Skeletal muscle satellite cell (primary cell): ENCODE measurements at regions not wholly inside any gene's neighbourhood (a gene's known extent, or its start where the extent isn't known, plus 50 kb on each side); places are given as distances from the start of the nearest gene placed in this dataset.
"Not testable (repeated sequence)": the region's sequence is repeated elsewhere in the genome, so short reads cannot be mapped to it uniquely, and the experiment has no call there.

Experiments
- H3K27me3 ChIP-seq: 2 replicates; pipeline ENCODE4 v1.7.0; 2013; ENCODE audit warnings: low read length; ENCODE audit not compliant: control insufficient read depth, insufficient read depth
- H3K36me3 ChIP-seq: 2 replicates; pipeline ENCODE4 v1.7.0; 2013; ENCODE audit warnings: mild to moderate bottlenecking, control low read depth, low read length; ENCODE audit not compliant: insufficient read depth
- H3K4me1 ChIP-seq: 2 replicates; pipeline ENCODE4 v1.7.0; 2013; ENCODE audit warnings: low read length; ENCODE audit not compliant: control insufficient read depth, insufficient read depth
- H3K4me2 ChIP-seq: 2 replicates; pipeline ENCODE4 v1.7.0; 2013; ENCODE audit warnings: mild to moderate bottlenecking, low read length
- H3K4me3 ChIP-seq: 2 replicates; pipeline ENCODE4 v1.7.0; 2013; ENCODE audit warnings: low read length
- H3K9ac ChIP-seq: 2 replicates; pipeline ENCODE4 v1.7.0; 2013; ENCODE audit warnings: mild to moderate bottlenecking, low read depth, low read length, moderate library complexity
- H3K9me3 ChIP-seq: replicated peaks from 2 replicates; pipeline ENCODE4 v1.7.0; 2013; ENCODE audit warnings: mild to moderate bottlenecking, control low read depth, low read length

- H3K4me3 ChIP-seq = no peak overlapping the region
- H3K36me3 ChIP-seq = no peaks in the 10 kb centered on the region
- no peak overlapping the region for H3K4me2 ChIP-seq
Observed at GRCh38 chr9:74133921-74134320, 363.2 kb upstream of the RORB start.

GRCh38 chr9:74138182-74138581 lies 359.0 kb upstream of the RORB start:
- H3K27me3 ChIP-seq = no peaks in the 10 kb centered on the region
- no peaks in the 10 kb centered on the region for H3K4me1 ChIP-seq
- no peaks in the 10 kb centered on the region for H3K9me3 ChIP-seq
- no peak overlapping the region for H3K4me3 ChIP-seq
- no peak overlapping the region for H3K4me2 ChIP-seq
- no peak overlapping the region for H3K9ac ChIP-seq
- H3K36me3 ChIP-seq = no peaks in the 10 kb centered on the region

More at GRCh38 chr9:74133921-74134320, 363.2 kb upstream of the RORB start:
- Histone ChIP-seq H3K27me3 (no peaks in the 10 kb centered on the region), H3K4me1 (no peaks in the 10 kb centered on the region), H3K9me3 (no peaks in the 10 kb centered on the region), H3K9ac (no peak overlapping the region)

- Histone ChIP-seq H3K9ac (no peak overlapping the region), H3K4me1 (no peaks in the 10 kb centered on the region), H3K9me3 (no peaks in the 10 kb centered on the region), H3K36me3 (no peaks in the 10 kb centered on the region), H3K4me2 (no peak overlapping the region), H3K27me3 (no peaks in the 10 kb centered on the region), H3K4me3 (no peak overlapping the region)
Observed at GRCh38 chr9:74140141-74140540, 357.0 kb upstream of the RORB start.

GRCh38 chr9:74147906-74148305 lies 349.2 kb upstream of the RORB start:
- H3K4me2 ChIP-seq = no peak overlapping the region
- no peaks in the 10 kb centered on the region for H3K36me3 ChIP-seq
- H3K4me1 ChIP-seq = no peaks in the 10 kb centered on the region
- no peaks in the 10 kb centered on the region for H3K27me3 ChIP-seq
- no peaks in the 10 kb centered on the region for H3K9me3 ChIP-seq
- no peak overlapping the region for H3K4me3 ChIP-seq
- no peak overlapping the region for H3K9ac ChIP-seq

GRCh38 chr9:74172874-74173273 lies 324.3 kb upstream of the RORB start:
- Histone ChIP-seq H3K9me3 (no peaks in the 10 kb centered on the region), H3K9ac (no peak overlapping the region), H3K4me2 (no peak overlapping the region), H3K4me3 (no peak overlapping the region), H3K4me1 (no peaks in the 10 kb centered on the region), H3K27me3 (no peaks in the 10 kb centered on the region), H3K36me3 (no peaks in the 10 kb centered on the region)

GRCh38 chr9:74173284-74173683 lies 323.9 kb upstream of the RORB start:
- Histone ChIP-seq H3K4me3 (no peak overlapping the region), H3K9me3 (no peaks in the 10 kb centered on the region), H3K36me3 (no peaks in the 10 kb centered on the region), H3K27me3 (no peaks in the 10 kb centered on the region), H3K9ac (no peak overlapping the region), H3K4me2 (no peak overlapping the region), H3K4me1 (no peaks in the 10 kb centered on the region)

- not testable (repeated sequence) for H3K4me2 ChIP-seq, H3K9me3 ChIP-seq, H3K4me1 ChIP-seq, H3K4me3 ChIP-seq, H3K27me3 ChIP-seq, H3K9ac ChIP-seq, H3K36me3 ChIP-seq
Observed at GRCh38 chr9:74197771-74198170, 299.4 kb upstream of the RORB start.

GRCh38 chr9:74205056-74205455 lies 292.1 kb upstream of the RORB start:
- Histone ChIP-seq H3K9ac (no peak overlapping the region), H3K4me1 (no peaks in the 10 kb centered on the region), H3K4me3 (no peak overlapping the region), H3K36me3 (no peaks in the 10 kb centered on the region), H3K9me3 (no peaks in the 10 kb centered on the region), H3K27me3 (no peaks in the 10 kb centered on the region), H3K4me2 (no peak overlapping the region)

GRCh38 chr9:74218385-74219063 lies 278.6 kb upstream of the RORB start:
- Histone ChIP-seq H3K4me1 (no peaks in the 10 kb centered on the region), H3K36me3 (no peaks in the 10 kb centered on the region), H3K27me3 (no peaks in the 10 kb centered on the region), H3K4me2 (no peak overlapping the region), H3K9me3 (no peaks in the 10 kb centered on the region), H3K4me3 (no peak overlapping the region), H3K9ac (no peak overlapping the region)

GRCh38 chr9:74220327-74220726 lies 276.8 kb upstream of the RORB start:
- H3K9ac ChIP-seq = no peak overlapping the region
- no peaks in the 10 kb centered on the region for H3K9me3 ChIP-seq
- no peak overlapping the region for H3K4me2 ChIP-seq
- H3K4me3 ChIP-seq = no peak overlapping the region
- H3K27me3 ChIP-seq = no peaks in the 10 kb centered on the region
- no peaks in the 10 kb centered on the region for H3K4me1 ChIP-seq
- H3K36me3 ChIP-seq = no peaks in the 10 kb centered on the region

- H3K4me2 ChIP-seq = no peak overlapping the region
- no peaks in the 10 kb centered on the region for H3K36me3 ChIP-seq
- no peaks in the 10 kb centered on the region for H3K4me1 ChIP-seq
- H3K9ac ChIP-seq = no peak overlapping the region
- H3K27me3 ChIP-seq = no peaks in the 10 kb centered on the region
- H3K4me3 ChIP-seq = no peak overlapping the region
- H3K9me3 ChIP-seq = no peaks in the 10 kb centered on the region
Observed at GRCh38 chr9:74236857-74237256, 260.3 kb upstream of the RORB start.

GRCh38 chr9:74245866-74246497 lies 251.2 kb upstream of the RORB start:
- Histone ChIP-seq H3K9ac (no peak overlapping the region), H3K4me2 (no peak overlapping the region), H3K4me3 (no peak overlapping the region), H3K4me1 (no peaks in the 10 kb centered on the region), H3K36me3 (no peaks in the 10 kb centered on the region), H3K9me3 (no peaks in the 10 kb centered on the region), H3K27me3 (no peaks in the 10 kb centered on the region)
